HepG2 (cell line): ENCODE measurements at regions not wholly inside any gene's neighbourhood (a gene's known extent, or its start where the extent isn't known, plus 50 kb on each side); places are given as distances from the start of the nearest gene placed in this dataset.

Source experiments
- CC2D1A ChIP-seq: sonication (generic); formaldehyde crosslinking; IDR thresholded peaks from 2 replicates; pipeline ENCODE4 v1.8.1; 2023; ENCODE audit warnings: mild to moderate bottlenecking, missing genetic modification reagents
- MEF2D ChIP-seq: sonication (generic); formaldehyde crosslinking; IDR thresholded peaks from 2 replicates; pipeline ENCODE4 v1.5.1; 2020; ENCODE audit warnings: mild to moderate bottlenecking, missing genetic modification reagents
- POLR2A ChIP-seq, 2 experiments: IDR thresholded peaks; 2 replicates each; pipeline ENCODE4 v1.6.1; 2011; ENCODE audit warnings: low read depth in 2 of 2, low read length in 2 of 2, mild to moderate bottlenecking in 1 of 2, moderate library complexity in 1 of 2; ENCODE audit not compliant: insufficient read depth in 1 of 2
- SETDB1 ChIP-seq: sonication (generic); formaldehyde crosslinking; IDR thresholded peaks from 2 replicates; pipeline ENCODE4 v1.5.1; 2020; ENCODE audit warnings: missing genetic modification reagents, mild to moderate bottlenecking, borderline replicate concordance
- TGIF2 ChIP-seq: IDR thresholded peaks from 2 replicates; pipeline ENCODE4 v1.6.1; 2016; ENCODE audit warnings: control low read depth, missing compliant biosample characterization
- ZC3H4 ChIP-seq: sonication (generic); formaldehyde crosslinking; IDR thresholded peaks from 2 replicates; pipeline ENCODE4 v1.4.0; 2020; ENCODE audit warnings: missing genetic modification reagents, borderline replicate concordance
- ZNF350 ChIP-seq: sonication (generic); formaldehyde crosslinking; IDR thresholded peaks from 2 replicates; pipeline ENCODE4 v1.4.0; 2020; ENCODE audit warnings: mild to moderate bottlenecking, low read depth, missing genetic modification reagents, borderline replicate concordance
- TF ChIP-seq, protein P1 (sequence below): sonication (generic); formaldehyde crosslinking; IDR thresholded peaks from 2 replicates; pipeline ENCODE4 v1.4.0; 2020; ENCODE audit warnings: missing genetic modification reagents, borderline replicate concordance
- TF ChIP-seq, protein P2 (sequence below): sonication (generic); formaldehyde crosslinking; IDR thresholded peaks from 2 replicates; pipeline ENCODE4 v1.4.0; 2020; ENCODE audit warnings: mild to moderate bottlenecking, missing genetic modification reagents
- TF ChIP-seq, protein P3 (sequence below): sonication (generic); formaldehyde crosslinking; IDR thresholded peaks from 2 replicates; pipeline ENCODE4 v1.4.0; 2020; ENCODE audit warnings: mild to moderate bottlenecking, missing genetic modification reagents
- TF ChIP-seq, protein P4 (sequence below): sonication (generic); formaldehyde crosslinking; IDR thresholded peaks from 2 replicates; pipeline ENCODE4 v1.5.0; 2020; ENCODE audit warnings: mild to moderate bottlenecking, missing genetic modification reagents, moderate library complexity

DNA sequence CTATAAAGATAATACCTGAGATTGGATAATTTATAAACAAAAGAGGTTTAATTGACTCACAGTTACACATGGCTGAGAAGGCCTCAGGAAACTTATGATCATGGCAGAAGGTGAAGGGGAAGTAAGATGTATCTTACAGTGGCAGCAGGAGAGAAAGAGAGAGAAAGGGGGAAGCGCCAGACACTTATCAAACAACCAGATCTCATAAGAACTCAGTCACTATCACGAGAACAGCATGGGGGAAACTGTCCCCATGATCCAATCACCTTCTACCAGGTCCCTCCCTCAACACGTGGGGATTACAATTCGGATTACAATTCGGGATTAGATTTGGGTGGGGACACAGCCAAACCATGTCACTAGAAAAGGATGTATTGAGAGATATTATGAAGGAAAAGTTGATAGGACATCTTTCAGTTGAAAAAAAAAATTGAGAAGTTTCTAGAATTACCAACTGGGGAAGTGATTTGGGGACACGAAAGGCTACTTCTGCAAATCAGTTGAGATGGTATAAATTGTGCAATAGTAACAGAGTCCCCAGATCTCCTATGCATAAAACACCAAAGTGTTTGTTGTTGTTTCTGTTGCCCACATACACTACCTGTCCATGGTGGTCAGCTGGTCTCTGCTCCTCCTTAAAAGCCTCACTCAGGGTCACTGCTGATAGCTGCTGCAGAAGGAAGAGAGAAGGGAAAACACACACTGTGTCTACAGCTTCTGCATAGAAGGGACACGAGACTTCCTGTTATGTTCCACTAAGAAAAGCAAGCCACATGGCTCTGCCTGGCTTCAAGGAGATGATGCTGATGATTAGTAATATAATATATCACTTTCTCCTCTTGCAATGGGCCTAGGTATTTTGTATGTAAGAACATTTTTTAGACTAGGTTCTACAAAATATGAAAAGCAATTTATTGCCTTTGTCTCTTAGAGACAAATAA is 465.5 kb downstream of the PDZRN4 start:
- TF ChIP-seq TGIF2 (no peak), SETDB1 (CRISPR knock-in tag) (no peak), ZNF350 (CRISPR knock-in tag) (no peak), ZC3H4 (CRISPR knock-in tag) (no peak), POLR2A (IDR thresholded peaks at IDR 0.05; ENCODE audit: insufficient read depth in 1 of 2, low read depth in 2 of 2, low read length in 2 of 2) (no peak), CC2D1A (no peak), MEF2D (CRISPR knock-in tag) (no peak)
- TF ChIP-seq, protein P1, sequence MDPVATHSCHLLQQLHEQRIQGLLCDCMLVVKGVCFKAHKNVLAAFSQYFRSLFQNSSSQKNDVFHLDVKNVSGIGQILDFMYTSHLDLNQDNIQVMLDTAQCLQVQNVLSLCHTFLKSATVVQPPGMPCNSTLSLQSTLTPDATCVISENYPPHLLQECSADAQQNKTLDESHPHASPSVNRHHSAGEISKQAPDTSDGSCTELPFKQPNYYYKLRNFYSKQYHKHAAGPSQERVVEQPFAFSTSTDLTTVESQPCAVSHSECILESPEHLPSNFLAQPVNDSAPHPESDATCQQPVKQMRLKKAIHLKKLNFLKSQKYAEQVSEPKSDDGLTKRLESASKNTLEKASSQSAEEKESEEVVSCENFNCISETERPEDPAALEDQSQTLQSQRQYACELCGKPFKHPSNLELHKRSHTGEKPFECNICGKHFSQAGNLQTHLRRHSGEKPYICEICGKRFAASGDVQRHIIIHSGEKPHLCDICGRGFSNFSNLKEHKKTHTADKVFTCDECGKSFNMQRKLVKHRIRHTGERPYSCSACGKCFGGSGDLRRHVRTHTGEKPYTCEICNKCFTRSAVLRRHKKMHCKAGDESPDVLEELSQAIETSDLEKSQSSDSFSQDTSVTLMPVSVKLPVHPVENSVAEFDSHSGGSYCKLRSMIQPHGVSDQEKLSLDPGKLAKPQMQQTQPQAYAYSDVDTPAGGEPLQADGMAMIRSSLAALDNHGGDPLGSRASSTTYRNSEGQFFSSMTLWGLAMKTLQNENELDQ (CRISPR knock-in tag): no peak
- TF ChIP-seq, protein P2, sequence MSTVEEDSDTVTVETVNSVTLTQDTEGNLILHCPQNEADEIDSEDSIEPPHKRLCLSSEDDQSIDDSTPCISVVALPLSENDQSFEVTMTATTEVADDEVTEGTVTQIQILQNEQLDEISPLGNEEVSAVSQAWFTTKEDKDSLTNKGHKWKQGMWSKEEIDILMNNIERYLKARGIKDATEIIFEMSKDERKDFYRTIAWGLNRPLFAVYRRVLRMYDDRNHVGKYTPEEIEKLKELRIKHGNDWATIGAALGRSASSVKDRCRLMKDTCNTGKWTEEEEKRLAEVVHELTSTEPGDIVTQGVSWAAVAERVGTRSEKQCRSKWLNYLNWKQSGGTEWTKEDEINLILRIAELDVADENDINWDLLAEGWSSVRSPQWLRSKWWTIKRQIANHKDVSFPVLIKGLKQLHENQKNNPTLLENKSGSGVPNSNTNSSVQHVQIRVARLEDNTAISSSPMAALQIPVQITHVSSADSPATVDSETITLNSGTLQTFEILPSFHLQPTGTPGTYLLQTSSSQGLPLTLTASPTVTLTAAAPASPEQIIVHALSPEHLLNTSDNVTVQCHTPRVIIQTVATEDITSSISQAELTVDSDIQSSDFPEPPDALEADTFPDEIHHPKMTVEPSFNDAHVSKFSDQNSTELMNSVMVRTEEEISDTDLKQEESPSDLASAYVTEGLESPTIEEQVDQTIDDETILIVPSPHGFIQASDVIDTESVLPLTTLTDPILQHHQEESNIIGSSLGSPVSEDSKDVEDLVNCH (CRISPR knock-in tag): no peak
- TF ChIP-seq, protein P3, sequence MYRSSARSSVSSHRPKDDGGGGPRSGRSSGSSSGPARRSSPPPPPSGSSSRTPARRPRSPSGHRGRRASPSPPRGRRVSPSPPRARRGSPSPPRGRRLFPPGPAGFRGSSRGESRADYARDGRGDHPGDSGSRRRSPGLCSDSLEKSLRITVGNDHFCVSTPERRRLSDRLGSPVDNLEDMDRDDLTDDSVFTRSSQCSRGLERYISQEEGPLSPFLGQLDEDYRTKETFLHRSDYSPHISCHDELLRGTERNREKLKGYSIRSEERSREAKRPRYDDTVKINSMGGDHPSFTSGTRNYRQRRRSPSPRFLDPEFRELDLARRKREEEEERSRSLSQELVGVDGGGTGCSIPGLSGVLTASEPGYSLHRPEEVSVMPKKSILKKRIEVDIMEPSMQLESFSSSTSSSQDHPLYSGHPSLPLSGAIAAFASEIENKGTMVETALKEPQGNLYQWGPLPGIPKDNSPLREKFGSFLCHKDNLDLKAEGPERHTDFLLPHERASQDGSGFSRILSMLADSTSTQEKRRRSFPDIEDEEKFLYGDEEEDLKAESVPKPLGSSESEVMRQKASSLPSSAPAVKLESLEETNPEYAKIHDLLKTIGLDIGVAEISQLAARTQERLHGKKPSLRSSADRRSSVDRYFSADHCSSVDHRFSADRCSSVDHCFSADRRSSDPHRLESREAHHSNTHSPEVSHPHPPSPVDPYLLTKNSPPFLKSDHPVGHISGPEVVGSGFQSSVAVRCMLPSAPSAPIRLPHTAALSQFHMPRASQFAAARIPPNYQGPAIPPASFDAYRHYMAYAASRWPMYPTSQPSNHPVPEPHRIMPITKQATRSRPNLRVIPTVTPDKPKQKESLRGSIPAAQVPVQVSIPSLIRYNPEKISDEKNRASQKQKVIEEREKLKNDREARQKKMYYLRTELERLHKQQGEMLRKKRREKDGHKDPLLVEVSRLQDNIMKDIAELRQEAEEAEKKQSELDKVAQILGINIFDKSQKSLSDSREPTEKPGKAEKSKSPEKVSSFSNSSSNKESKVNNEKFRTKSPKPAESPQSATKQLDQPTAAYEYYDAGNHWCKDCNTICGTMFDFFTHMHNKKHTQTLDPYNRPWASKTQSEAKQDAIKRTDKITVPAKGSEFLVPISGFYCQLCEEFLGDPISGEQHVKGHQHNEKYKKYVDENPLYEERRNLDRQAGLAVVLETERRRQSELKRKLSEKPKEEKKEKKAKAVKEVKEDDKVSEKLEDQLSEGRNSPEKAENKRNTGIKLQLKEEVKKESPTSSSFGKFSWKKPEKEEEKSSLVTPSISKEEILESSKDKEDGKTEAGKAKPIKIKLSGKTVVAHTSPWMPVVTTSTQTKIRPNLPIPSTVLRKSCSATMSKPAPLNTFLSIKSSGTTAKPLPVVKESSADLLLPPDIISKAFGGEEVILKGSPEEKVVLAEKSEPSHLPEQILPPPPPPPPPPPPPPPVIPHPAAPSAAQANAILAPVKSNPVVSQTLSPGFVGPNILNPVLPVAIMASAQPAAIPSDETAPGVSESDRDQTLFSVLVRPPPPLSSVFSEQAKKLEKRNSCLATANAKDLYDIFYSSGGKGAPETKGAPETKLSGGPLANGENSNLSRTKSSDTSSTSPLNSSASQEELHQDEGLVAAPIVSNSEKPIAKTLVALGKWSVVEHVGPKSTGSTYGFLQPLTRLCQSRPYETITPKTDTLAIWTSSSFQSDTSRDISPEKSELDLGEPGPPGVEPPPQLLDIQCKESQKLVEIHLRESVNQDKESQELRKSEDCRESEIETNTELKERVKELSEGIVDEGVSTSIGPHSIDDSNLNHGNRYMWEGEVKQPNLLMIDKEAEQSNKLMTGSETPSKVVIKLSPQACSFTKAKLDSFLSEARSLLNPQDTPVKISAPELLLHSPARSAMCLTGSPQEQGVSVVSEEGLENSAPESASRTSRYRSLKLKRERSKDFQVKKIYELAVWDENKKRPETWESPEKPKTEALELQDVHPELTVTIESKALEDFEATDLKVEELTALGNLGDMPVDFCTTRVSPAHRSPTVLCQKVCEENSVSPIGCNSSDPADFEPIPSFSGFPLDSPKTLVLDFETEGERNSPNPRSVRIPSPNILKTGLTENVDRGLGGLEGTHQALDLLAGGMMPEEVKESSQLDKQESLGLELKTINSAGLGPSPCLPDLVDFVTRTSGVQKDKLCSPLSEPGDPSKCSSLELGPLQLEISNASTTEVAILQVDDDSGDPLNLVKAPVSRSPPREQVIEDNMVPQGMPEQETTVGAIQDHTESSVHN (CRISPR knock-in tag): no peak
- TF ChIP-seq, protein P4, sequence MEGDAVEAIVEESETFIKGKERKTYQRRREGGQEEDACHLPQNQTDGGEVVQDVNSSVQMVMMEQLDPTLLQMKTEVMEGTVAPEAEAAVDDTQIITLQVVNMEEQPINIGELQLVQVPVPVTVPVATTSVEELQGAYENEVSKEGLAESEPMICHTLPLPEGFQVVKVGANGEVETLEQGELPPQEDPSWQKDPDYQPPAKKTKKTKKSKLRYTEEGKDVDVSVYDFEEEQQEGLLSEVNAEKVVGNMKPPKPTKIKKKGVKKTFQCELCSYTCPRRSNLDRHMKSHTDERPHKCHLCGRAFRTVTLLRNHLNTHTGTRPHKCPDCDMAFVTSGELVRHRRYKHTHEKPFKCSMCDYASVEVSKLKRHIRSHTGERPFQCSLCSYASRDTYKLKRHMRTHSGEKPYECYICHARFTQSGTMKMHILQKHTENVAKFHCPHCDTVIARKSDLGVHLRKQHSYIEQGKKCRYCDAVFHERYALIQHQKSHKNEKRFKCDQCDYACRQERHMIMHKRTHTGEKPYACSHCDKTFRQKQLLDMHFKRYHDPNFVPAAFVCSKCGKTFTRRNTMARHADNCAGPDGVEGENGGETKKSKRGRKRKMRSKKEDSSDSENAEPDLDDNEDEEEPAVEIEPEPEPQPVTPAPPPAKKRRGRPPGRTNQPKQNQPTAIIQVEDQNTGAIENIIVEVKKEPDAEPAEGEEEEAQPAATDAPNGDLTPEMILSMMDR (CRISPR knock-in tag): no peak
